ENCODE measurements at regions not wholly inside any gene's neighbourhood (a gene's known extent, or its start where the extent isn't known, plus 50 kb on each side); places are given as distances from the start of the nearest gene placed in this dataset.

DNA sequence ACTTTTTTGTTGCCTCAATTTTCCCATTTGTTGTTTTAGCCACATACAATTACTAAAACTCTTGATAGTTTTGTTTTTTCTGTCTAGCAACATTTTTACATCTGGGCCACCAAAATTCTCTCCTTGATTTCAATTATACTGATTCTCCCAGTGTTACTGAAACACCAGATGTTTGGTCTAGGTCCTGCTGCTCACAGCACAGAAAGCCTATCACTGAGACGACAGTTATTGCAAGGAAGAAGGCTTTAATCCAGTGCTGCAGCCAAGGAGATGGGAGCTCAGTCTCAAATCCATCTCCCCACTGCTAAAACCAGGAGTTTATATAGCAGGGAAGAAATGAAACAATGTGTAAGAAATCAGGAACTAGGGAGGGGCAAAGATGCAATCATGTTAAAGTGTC is 837.7 kb upstream of the CNTN5 start:
- TF ChIP-seq, protein P1, sequence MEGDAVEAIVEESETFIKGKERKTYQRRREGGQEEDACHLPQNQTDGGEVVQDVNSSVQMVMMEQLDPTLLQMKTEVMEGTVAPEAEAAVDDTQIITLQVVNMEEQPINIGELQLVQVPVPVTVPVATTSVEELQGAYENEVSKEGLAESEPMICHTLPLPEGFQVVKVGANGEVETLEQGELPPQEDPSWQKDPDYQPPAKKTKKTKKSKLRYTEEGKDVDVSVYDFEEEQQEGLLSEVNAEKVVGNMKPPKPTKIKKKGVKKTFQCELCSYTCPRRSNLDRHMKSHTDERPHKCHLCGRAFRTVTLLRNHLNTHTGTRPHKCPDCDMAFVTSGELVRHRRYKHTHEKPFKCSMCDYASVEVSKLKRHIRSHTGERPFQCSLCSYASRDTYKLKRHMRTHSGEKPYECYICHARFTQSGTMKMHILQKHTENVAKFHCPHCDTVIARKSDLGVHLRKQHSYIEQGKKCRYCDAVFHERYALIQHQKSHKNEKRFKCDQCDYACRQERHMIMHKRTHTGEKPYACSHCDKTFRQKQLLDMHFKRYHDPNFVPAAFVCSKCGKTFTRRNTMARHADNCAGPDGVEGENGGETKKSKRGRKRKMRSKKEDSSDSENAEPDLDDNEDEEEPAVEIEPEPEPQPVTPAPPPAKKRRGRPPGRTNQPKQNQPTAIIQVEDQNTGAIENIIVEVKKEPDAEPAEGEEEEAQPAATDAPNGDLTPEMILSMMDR (IDR thresholded peaks at IDR 0.05): no peak
- no peaks in the 10 kb centered on the region for H3K4me1 Mint-ChIP-seq
- DNase-seq: no peak
- Histone ChIP-seq H3K27me3 (ENCODE audit: control insufficient read depth in 2 of 2, insufficient read depth in 2 of 2, low read length in 2 of 2) (no peaks in the 10 kb centered on the region), H3K4me2 (replicated peaks; ENCODE audit: extremely low read depth, low read length, poor library complexity, severe bottlenecking) (no peak overlapping the region), H3K4me1 (ENCODE audit: control insufficient read depth in 1 of 2, insufficient read depth in 2 of 2, low read length in 2 of 2) (no peaks in the 10 kb centered on the region), H3K9ac (ENCODE audit: insufficient read depth, low read length, poor library complexity, severe bottlenecking) (no peak overlapping the region), H3K27ac (ENCODE audit: low read depth in 1 of 2, low read length in 2 of 2) (no peak overlapping the region), H3K79me2 (ENCODE audit: insufficient read depth, low read length) (no peaks in the 10 kb centered on the region), H2AFZ (ENCODE audit: insufficient read depth, low read depth, low read length, poor library complexity, severe bottlenecking) (no peak overlapping the region), H3K4me3 (replicated peaks in 1 of 3; ENCODE audit: low read depth in 2 of 3, low read length in 3 of 3) (no peak overlapping the region), H4K20me1 (ENCODE audit: insufficient read depth, low read length) (no peaks in the 10 kb centered on the region), H3K36me3 (replicated peaks in 1 of 2; ENCODE audit: control insufficient read depth in 1 of 2, insufficient read depth in 2 of 2, low read length in 2 of 2) (no peaks in the 10 kb centered on the region), H3K9me3 (replicated peaks in 1 of 2; ENCODE audit: control insufficient read depth in 1 of 2, insufficient read depth in 1 of 2, low read length in 2 of 2) (peaks cover 12 to 21% of the 10 kb centered on the region in 2 donors)
- no peaks in the 10 kb centered on the region for H3K36me3 Mint-ChIP-seq
- no peak overlapping the region for H3K4me3 Mint-ChIP-seq
- H3K27me3 Mint-ChIP-seq (ENCODE audit: low read depth in 3 of 3): no peaks in the 10 kb centered on the region
- intact Hi-C loops (cut with micrococcal nuclease): no loop called here
- peaks cover 3 to 16% (median 7%) of the 10 kb centered on the region in 7 donors for H3K9me3 Mint-ChIP-seq
- H3K27ac Mint-ChIP-seq: no peak overlapping the region
- WGBS (ENCODE audit: insufficient coverage): no CpG with 5 or more reads among the region's 1 CpG

DNA sequence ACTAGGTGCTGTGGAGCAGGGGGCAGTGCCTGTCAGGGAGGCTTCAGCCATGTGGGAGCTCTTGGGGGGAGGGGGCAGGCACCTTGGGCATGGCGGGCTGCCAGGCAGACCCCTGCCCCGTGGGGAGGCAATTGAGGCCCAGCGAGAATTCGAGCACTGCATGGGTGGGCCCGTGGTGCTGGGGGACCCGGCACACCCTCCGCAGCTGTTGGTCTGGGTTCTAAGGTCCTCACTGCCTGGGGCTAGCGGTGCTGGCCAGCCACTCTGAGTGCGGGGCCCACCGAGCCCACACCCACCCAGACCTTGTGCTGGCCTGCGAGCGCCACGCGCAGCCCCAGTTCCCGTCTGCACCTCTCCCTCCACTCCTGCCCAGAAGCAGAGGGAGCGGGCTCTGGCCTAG is 835.5 kb upstream of the CNTN5 start:
- Histone ChIP-seq H3K4me2 (replicated peaks; ENCODE audit: extremely low read depth, low read length, poor library complexity, severe bottlenecking) (no peak overlapping the region), H2AFZ (ENCODE audit: insufficient read depth, low read depth, low read length, poor library complexity, severe bottlenecking) (no peak overlapping the region), H4K20me1 (ENCODE audit: insufficient read depth, low read length) (no peaks in the 10 kb centered on the region), H3K4me1 (ENCODE audit: control insufficient read depth in 1 of 2, insufficient read depth in 2 of 2, low read length in 2 of 2) (no peaks in the 10 kb centered on the region), H3K79me2 (ENCODE audit: insufficient read depth, low read length) (no peaks in the 10 kb centered on the region), H3K27ac (ENCODE audit: low read depth in 1 of 2, low read length in 2 of 2) (no peak overlapping the region), H3K9me3 (replicated peaks in 1 of 2; ENCODE audit: control insufficient read depth in 1 of 2, insufficient read depth in 1 of 2, low read length in 2 of 2) (peaks cover 12 to 25% of the 10 kb centered on the region in 2 donors), H3K36me3 (replicated peaks in 1 of 2; ENCODE audit: control insufficient read depth in 1 of 2, insufficient read depth in 2 of 2, low read length in 2 of 2) (no peaks in the 10 kb centered on the region), H3K4me3 (replicated peaks in 1 of 3; ENCODE audit: low read depth in 2 of 3, low read length in 3 of 3) (no peak overlapping the region), H3K9ac (ENCODE audit: insufficient read depth, low read length, poor library complexity, severe bottlenecking) (no peak overlapping the region), H3K27me3 (ENCODE audit: control insufficient read depth in 2 of 2, insufficient read depth in 2 of 2, low read length in 2 of 2) (no peaks in the 10 kb centered on the region)
- H3K36me3 Mint-ChIP-seq: no peaks in the 10 kb centered on the region
- H3K9me3 Mint-ChIP-seq: peaks cover 3 to 13% (median 6%) of the 10 kb centered on the region in 7 donors
- H3K4me3 Mint-ChIP-seq: no peak overlapping the region
- H3K27ac Mint-ChIP-seq: no peak overlapping the region
- TF ChIP-seq, protein P1 (IDR thresholded peaks at IDR 0.05): no peak
- no peak for DNase-seq
- no peaks in the 10 kb centered on the region for H3K27me3 Mint-ChIP-seq (ENCODE audit: low read depth in 3 of 3)
- H3K4me1 Mint-ChIP-seq: no peaks in the 10 kb centered on the region
- WGBS (ENCODE audit: insufficient coverage): 93% methylated on average over 15 of the region's 16 CpGs
- intact Hi-C loops (cut with micrococcal nuclease): no loop called here

Measured in CD14-positive monocyte (primary cell).